ENCODE measurements at regions not wholly inside any gene's neighbourhood (a gene's known extent, or its start where the extent isn't known, plus 50 kb on each side); places are given as distances from the start of the nearest gene placed in this dataset.
A peak's percentile ranks its signal among the peaks of the same experiment; 100 is the strongest.
"Not testable (repeated sequence)": the region's sequence is repeated elsewhere in the genome, so short reads cannot be mapped to it uniquely, and the experiment has no call there.

GRCh38 chr2:185384822-185385560 lies 353.6 kb upstream of the FSIP2 start:
- DNase-seq (ENCODE audit: low read depth): no peak

DNA sequence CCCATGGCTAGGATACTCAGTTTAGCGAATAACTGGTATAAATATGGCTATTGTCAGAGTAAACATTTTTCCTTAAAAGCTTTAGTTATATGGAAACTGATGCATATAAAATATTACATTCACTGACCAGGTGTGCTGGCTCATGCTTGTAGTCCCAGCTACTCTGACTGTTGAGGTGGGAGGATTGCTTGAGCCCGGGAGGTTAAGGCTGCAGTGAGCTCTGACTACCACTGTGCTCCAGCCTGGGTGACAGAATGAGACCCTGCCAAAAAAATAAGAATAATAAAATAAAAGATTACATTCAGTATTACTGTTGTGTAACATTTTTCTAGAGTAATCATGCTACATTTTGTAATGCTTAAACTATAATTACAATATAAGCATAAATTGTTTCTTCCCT lies 350.4 kb upstream of the FSIP2 start:
- DNase-seq (ENCODE audit: low read depth): no peak

- no peak for DNase-seq (ENCODE audit: low read depth)
These were observed 347.1 kb upstream of the FSIP2 start for GRCh38 chr2:185391543-185391942.

- no peak for DNase-seq (ENCODE audit: low read depth)
These were observed 345.5 kb upstream of the FSIP2 start for GRCh38 chr2:185393091-185393490.

- DNase-seq (ENCODE audit: low read depth): no peak
These were observed 336.1 kb upstream of the FSIP2 start for GRCh38 chr2:185402474-185402873.

- DNase-seq (ENCODE audit: low read depth): no peak
These were observed 334.0 kb upstream of the FSIP2 start for GRCh38 chr2:185404578-185404977.

DNA sequence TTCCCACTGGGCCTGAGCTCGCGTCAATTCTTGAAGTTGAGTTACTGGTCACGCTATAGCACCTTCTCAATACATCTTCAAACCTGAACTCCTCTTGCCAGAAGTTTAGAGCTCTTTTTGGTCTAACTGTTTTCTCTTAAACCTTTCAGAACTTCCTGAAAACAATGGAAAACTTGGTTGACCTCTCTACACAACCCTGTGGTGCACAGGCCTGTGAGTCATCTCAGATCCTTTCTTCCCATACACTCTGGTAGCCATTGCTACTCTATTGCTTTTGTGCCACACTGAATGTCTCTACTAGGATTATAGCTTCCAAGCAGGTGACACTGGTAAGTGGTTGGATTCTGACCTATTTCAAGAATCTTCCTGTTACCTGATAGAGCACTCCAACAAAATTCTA lies 321.5 kb upstream of the FSIP2 start:
- DNase-seq (ENCODE audit: low read depth): peak; percentile 8

DNA sequence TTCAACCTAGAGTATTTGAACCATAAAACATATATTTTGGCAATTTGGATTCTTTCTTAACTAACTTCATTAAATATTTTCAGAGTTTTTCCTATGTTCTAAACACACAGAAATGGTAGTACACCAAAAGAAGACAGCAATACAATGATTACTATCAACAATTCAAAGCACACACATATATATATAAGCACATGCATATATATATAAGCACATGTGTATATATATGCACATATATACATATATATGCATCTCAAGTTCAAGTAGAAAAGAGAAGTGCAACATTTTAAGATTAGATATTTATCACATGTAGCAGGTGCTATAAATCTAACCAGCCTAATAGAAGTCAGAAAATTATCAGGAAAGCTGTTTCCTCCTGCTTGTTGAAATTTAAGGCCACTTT lies 320.9 kb upstream of the FSIP2 start:
- DNase-seq (ENCODE audit: low read depth): no peak

DNA sequence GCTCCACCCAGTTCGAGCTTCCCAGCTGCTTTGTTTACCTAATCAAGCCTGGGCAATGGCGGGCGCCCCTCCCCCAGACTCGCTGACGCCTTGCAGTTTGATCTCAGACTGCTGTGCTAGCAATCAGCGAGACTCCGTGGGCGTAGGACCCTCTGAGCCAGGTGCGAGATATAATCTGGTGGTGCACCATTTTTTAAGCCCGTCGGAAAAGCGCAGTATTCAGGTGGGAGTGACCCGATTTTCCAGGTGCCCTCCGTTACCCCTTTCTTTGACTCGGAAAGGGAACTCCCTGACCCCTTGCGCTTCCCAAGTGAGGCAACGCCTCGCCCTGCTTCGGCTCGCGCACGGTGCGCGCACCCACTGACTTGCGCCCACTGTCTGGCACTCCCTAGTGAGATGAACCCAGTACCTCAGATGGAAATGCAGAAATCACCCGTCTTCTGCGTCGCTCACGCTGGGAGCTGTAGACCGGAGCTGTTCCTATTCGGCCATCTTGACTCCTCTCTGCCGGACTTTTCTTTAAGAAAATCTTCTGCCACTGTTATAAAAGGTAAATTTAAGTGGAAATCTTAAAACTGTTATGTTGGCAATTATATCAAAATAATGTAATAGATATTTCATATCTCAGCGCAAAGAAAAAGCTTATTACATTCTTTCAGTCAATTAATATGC lies 313.5 kb upstream of the FSIP2 start:
- not testable (repeated sequence) for DNase-seq (ENCODE audit: low read depth)

DNA sequence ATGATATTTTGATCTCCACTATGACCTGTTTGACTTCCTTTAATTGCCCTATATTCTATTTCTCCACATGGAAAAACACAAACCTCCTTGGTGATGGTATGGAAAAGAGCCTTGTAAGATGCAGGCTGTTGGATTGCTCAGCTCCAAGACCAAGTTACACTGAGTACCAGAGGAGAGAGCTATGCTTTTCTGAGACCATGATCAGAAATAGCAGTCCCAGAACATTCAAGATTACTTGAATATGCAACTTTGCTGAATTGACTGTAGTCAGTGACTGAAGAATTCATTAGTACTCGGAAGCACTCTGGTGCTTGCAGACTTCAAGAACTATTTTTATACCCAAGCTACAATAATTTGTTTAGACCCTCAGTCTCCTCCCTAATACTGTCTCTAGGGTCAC lies 310.6 kb upstream of the FSIP2 start:
- no peak for DNase-seq (ENCODE audit: low read depth)

- peak; percentile 12 for DNase-seq (ENCODE audit: low read depth)
These were observed 304.8 kb upstream of the FSIP2 start for GRCh38 chr2:185433824-185434223.

DNA sequence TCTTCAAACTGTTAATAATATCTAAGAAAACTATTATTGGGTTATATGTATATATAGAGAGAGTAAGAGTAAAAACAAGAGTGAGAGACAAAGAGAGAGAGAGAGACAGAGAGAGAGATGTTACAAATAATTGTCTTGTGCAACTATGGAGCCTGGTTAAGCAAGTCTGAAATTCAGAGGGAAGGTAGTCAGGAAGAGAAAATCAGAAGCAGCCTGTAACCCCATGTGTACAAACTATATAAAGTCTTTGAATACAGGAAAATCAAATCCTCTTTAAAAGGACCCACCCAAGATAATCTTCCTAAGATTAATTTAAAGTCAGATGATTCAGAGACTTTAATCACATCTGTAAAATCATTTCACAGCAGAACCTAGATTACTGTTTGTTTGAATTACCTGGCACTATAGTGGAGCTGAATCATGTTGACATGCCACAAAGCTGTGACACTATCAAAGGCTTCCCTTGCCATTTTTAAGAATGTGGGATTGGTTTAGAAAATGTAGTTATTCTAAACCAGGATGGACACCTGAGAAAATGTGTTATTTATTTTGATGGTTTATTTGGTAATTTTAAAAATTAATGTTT lies 301.7 kb upstream of the FSIP2 start:
- DNase-seq (ENCODE audit: low read depth): no peak

DNA sequence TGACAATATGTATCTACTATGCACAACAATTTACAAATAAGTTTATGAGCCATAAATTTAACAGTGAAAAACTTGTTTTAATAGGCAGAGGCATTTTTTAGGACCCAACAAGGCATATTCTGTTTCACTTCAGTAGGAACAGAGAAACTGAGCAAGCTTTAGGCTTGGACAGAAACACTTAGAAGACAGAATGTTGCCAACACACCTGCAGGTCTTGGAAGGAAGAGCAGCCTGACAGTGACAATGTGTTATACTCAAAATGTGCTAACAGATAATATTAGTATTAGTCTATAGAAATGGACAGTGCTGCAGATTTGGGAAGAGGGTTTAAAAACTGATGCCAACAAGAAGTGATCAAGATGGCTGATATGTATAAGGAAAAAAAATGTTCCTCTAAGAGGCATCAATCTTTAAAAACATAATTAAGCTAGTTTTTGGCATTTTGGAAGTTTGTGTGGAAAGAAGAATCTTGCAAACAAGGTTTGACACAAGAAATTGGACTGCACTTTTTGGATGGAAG lies 297.1 kb upstream of the FSIP2 start:
- DNase-seq (ENCODE audit: low read depth): no peak

- DNase-seq (ENCODE audit: low read depth): peak; percentile 34
These were observed 282.1 kb upstream of the FSIP2 start for GRCh38 chr2:185456517-185456916.

DNA sequence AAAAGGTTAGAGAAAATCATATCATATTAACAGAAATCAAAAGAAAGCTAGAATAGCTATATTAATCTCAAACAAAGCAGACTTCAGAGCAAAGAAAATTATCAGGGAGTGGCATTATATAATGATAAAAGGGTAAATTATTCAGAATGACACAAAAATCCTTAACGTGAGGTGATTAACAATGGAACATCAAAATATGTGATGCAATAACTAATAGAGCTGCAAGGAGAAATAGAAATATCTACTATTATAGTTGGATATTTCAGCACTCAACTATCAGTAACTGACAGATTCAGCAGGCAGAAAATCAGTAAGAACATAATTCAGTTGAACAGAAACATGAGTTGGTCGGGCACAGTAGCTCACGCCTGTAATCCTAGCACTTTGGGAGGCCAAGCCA lies 275.1 kb upstream of the FSIP2 start:
- no peak for DNase-seq (ENCODE audit: low read depth)

DNA sequence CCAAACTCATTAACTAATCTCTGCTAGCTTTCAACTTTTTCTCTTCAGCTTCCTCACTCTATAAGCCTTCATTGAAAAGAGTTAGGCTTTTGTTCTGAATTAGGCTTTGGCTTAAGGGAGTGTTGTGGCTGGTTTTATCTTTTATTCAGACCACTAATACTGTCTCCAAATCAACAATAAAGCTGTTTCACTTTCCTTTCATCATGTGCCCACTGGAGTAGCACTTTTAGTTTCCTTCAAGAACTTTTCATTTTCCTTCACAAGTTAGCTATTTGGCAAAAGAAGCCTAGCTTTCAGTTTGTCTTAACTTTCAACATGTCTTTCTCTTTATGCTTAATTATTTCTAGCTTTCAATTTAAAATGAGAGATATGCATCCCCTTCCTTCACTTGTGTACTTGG lies 271.7 kb upstream of the FSIP2 start:
- DNase-seq (ENCODE audit: low read depth): no peak

DNA sequence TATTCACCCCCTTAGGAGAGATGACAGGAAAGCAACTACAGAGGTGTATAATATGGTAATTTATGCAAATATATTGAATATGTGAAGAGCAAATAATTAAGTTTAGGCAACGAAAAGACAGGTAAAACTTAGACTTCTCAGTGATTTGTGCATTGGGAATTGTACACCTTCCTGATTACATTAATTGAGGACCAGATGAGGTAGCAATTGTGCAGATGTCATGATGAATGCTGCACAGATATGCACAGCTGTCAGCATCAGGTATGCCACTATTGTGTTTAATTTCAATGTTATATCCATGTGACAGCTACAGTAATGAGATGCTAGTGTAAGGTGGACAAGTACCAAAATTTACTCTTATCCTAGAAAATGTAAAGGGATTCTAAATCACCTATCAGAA lies 267.2 kb upstream of the FSIP2 start:
- no peak for DNase-seq (ENCODE audit: low read depth)

DNA sequence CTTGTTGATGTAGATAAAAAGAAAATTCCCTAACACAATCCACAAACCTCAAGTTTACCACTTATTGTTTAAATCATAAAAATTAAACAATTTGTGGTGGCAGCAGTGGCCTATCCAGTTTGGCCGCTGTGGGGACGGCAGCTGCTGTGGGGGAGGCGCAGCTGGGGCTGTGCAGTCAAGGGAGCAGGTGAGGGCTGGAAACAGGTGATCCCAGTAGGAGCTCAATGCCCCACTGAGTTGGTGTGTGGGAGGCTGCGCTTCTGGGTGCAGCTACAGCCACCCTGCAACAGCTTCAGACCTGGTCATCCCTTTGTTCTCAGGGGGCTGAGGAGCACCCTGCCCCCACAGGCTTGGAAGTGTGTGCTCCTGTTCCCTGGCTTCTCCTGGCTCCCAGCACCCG lies 266.0 kb upstream of the FSIP2 start:
- no peak for DNase-seq (ENCODE audit: low read depth)

GRCh38 chr2:185473838-185474237 lies 264.8 kb upstream of the FSIP2 start:
- no peak for DNase-seq (ENCODE audit: low read depth)

GRCh38 chr2:185475914-185476313 lies 262.7 kb upstream of the FSIP2 start:
- no peak for DNase-seq (ENCODE audit: low read depth)

DNA sequence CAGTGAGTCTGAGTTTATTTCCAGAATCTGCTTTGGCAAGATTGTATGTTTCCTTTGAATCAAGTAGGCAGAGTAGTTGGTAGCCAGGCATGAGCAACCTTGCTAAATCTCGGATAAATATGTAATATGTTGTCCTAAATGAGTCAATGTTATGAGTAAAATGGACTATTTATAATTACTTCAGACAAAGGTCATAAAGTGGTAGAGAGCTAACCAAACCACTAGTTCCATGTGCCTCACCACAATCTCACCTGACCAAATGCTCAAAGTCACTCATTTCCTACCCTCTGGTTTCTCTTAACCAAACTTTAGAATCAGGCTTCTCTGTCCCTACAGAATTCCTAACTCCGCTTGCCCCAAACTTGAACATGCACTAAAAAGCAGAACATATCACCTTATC lies 261.2 kb upstream of the FSIP2 start:
- DNase-seq (ENCODE audit: low read depth): no peak

GRCh38 chr2:185484602-185485001 lies 254.0 kb upstream of the FSIP2 start:
- DNase-seq (ENCODE audit: low read depth): no peak

GRCh38 chr2:185502351-185502750 lies 236.3 kb upstream of the FSIP2 start:
- no peak for DNase-seq (ENCODE audit: low read depth)
